ENCODE measurements at regions not wholly inside any gene's neighbourhood (a gene's known extent, or its start where the extent isn't known, plus 50 kb on each side); places are given as distances from the start of the nearest gene placed in this dataset.

- ATAC-seq, result no peak
- TF ChIP-seq TCF4 (CRISPR knock-in tag; IDR thresholded peaks at IDR 0.05; ENCODE audit: borderline replicate concordance), result no peak
- TF ChIP-seq POU6F1 (CRISPR knock-in tag; IDR thresholded peaks at IDR 0.05; ENCODE audit: borderline replicate concordance, low read depth), result no peak
Observed at GRCh38 chr16:75804368-75804767, 78.1 kb upstream of the CPHXL start.

- no peak for ATAC-seq
- no peak for TF ChIP-seq ISL1 (CRISPR knock-in tag; IDR thresholded peaks at IDR 0.05)
- TF ChIP-seq CSRNP3 (CRISPR knock-in tag; IDR thresholded peaks at IDR 0.05), result no peak
- TF ChIP-seq ZNF70 (CRISPR knock-in tag; IDR thresholded peaks at IDR 0.05), result no peak
- no peak for TF ChIP-seq TSHZ2 (CRISPR knock-in tag; IDR thresholded peaks at IDR 0.05)
- TF ChIP-seq ZFP30 (CRISPR knock-in tag; IDR thresholded peaks at IDR 0.05), result no peak
- no peak for TF ChIP-seq POU6F1 (CRISPR knock-in tag; IDR thresholded peaks at IDR 0.05; ENCODE audit: borderline replicate concordance, low read depth)
- no peak for TF ChIP-seq CSDC2 (CRISPR knock-in tag; IDR thresholded peaks at IDR 0.05)
- TF ChIP-seq ESRRG (CRISPR knock-in tag; IDR thresholded peaks at IDR 0.05), result no peak
- TF ChIP-seq OSR1 (CRISPR knock-in tag; IDR thresholded peaks at IDR 0.05), result no peak
- TF ChIP-seq ARNTL (CRISPR knock-in tag; IDR thresholded peaks at IDR 0.05; ENCODE audit: borderline replicate concordance, low read depth), result no peak
- no peak for TF ChIP-seq TOX (CRISPR knock-in tag; IDR thresholded peaks at IDR 0.05; ENCODE audit: borderline replicate concordance)
Observed at GRCh38 chr16:75805946-75806345, 79.7 kb upstream of the CPHXL start.

- ATAC-seq, result no peak
- TF ChIP-seq TOX (CRISPR knock-in tag; IDR thresholded peaks at IDR 0.05; ENCODE audit: borderline replicate concordance), result no peak
- TF ChIP-seq ZC3H10 (CRISPR knock-in tag; IDR thresholded peaks at IDR 0.05), result no peak
- no peak for TF ChIP-seq RARB (CRISPR knock-in tag; IDR thresholded peaks at IDR 0.05)
Observed at GRCh38 chr16:75806487-75806886, 80.2 kb upstream of the CPHXL start.

- TF ChIP-seq CSDC2 (CRISPR knock-in tag; IDR thresholded peaks at IDR 0.05), result no peak
- no peak for TF ChIP-seq ZNF70 (CRISPR knock-in tag; IDR thresholded peaks at IDR 0.05)
- ATAC-seq, result no peak
Observed at GRCh38 chr16:75810342-75810741, 84.1 kb upstream of the CPHXL start.

- TF ChIP-seq TSHZ2 (CRISPR knock-in tag; IDR thresholded peaks at IDR 0.05) (no peak), ZNF70 (CRISPR knock-in tag; IDR thresholded peaks at IDR 0.05) (no peak), PPARA (CRISPR knock-in tag; IDR thresholded peaks at IDR 0.05; ENCODE audit: borderline replicate concordance) (no peak)
- ATAC-seq, result no peak
Observed at GRCh38 chr16:75811020-75811634, 84.8 kb upstream of the CPHXL start.
